Myocyte (in vitro differentiated cells): ENCODE measurements at regions not wholly inside any gene's neighbourhood (a gene's known extent, or its start where the extent isn't known, plus 50 kb on each side); places are given as distances from the start of the nearest gene placed in this dataset.
A peak's percentile ranks its signal among the peaks of the same experiment; 100 is the strongest.

ENCODE experiments used
- DNase-seq: peaks from one replicate; pipeline ENCODE4 v3.0.0-alpha.2; 2012; ENCODE audit warnings: low read depth

GRCh38 chr11:15801126-15801525 lies 555.2 kb downstream of the SOX6 start:
- no peak for DNase-seq

- no peak for DNase-seq
Observed at GRCh38 chr11:15801616-15802015, 554.7 kb downstream of the SOX6 start.

GRCh38 chr11:15805726-15806125 lies 550.6 kb downstream of the SOX6 start:
- DNase-seq = no peak

GRCh38 chr11:15806217-15806616 lies 550.1 kb downstream of the SOX6 start:
- DNase-seq = no peak

- DNase-seq = no peak
Observed at GRCh38 chr11:15807827-15808226, 548.5 kb downstream of the SOX6 start.

- DNase-seq = no peak
Observed at GRCh38 chr11:15810082-15810481, 546.3 kb downstream of the SOX6 start.

- no peak for DNase-seq
Observed at GRCh38 chr11:15810525-15810924, 545.8 kb downstream of the SOX6 start.

- peak; percentile 31 for DNase-seq
Observed at GRCh38 chr11:15815246-15816195, 540.8 kb downstream of the SOX6 start.

GRCh38 chr11:15816260-15816871 lies 540.0 kb downstream of the SOX6 start:
- DNase-seq = peak; percentile 81

- peak; percentile 35 for DNase-seq
Observed at GRCh38 chr11:15817001-15817400, 539.3 kb downstream of the SOX6 start.

- no peak for DNase-seq
Observed at GRCh38 chr11:15818132-15818842, 538.1 kb downstream of the SOX6 start.

GRCh38 chr11:15819679-15820286 lies 536.6 kb downstream of the SOX6 start:
- peak; percentile 71 for DNase-seq

- no peak for DNase-seq
Observed at GRCh38 chr11:15821451-15821850, 534.9 kb downstream of the SOX6 start.

- no peak for DNase-seq
Observed at GRCh38 chr11:15824060-15824459, 532.3 kb downstream of the SOX6 start.

- DNase-seq = no peak
Observed at GRCh38 chr11:15825976-15826650, 530.2 kb downstream of the SOX6 start.

- peak; percentile 9 for DNase-seq
Observed at GRCh38 chr11:15826826-15827225, 529.5 kb downstream of the SOX6 start.

- DNase-seq = no peak
Observed at GRCh38 chr11:15828215-15828853, 528.0 kb downstream of the SOX6 start.

GRCh38 chr11:15829312-15829711 lies 527.0 kb downstream of the SOX6 start:
- DNase-seq = no peak

- no peak for DNase-seq
Observed at GRCh38 chr11:15830741-15831428, 525.5 kb downstream of the SOX6 start.
